Heart right ventricle (tissue), 16 donors: ENCODE measurements at regions not wholly inside any gene's neighbourhood (a gene's known extent, or its start where the extent isn't known, plus 50 kb on each side); places are given as distances from the start of the nearest gene placed in this dataset.

ENCODE experiments used
- ATAC-seq, 8 donors: fragments of 200-7000 bp; cut with Tn5 transposase; one replicate each; pipeline ENCODE4 v1.9.1; 2020; ENCODE audit warnings: mild to moderate bottlenecking in 8 of 8, moderate library complexity in 8 of 8, moderate number of reproducible peaks in 1 of 8
- DNase-seq, 2 donors: peaks; one replicate each; pipeline ENCODE4 v3.0.0-alpha.2; 2020
- H3K27ac ChIP-seq, 10 donors: fragments of 200-600 bp; sonication (generic) in 2 of 10; one replicate each; pipeline versions ENCODE4 v1.5.0 to v1.8.0; 2020 to 2022; ENCODE audit warnings: mild to moderate bottlenecking in 3 of 10
- H3K27me3 ChIP-seq, 7 donors: fragments of 200-600 bp; one replicate each; pipeline ENCODE4 v1.8.0; 2021 to 2022; ENCODE audit warnings: mild to moderate bottlenecking in 2 of 7
- H3K36me3 ChIP-seq, 9 donors: fragments of 200-600 bp; sonication (generic) in 1 of 9; one replicate each; pipeline versions ENCODE4 v1.5.0 to v1.8.0; 2020 to 2022; ENCODE audit warnings: mild to moderate bottlenecking in 2 of 9
- H3K4me1 ChIP-seq, 9 donors: fragments of 200-600 bp; sonication (generic) in 1 of 9; one replicate each; pipeline versions ENCODE4 v1.5.0 to v1.8.0; 2020 to 2022; ENCODE audit warnings: mild to moderate bottlenecking in 4 of 9
- H3K4me3 ChIP-seq, 10 donors: fragments of 200-600 bp; sonication (generic) in 2 of 10; one replicate each; pipeline versions ENCODE4 v1.5.0 to v1.8.0; 2020 to 2022; ENCODE audit warnings: mild to moderate bottlenecking in 7 of 10, moderate library complexity in 2 of 10
- H3K9me3 ChIP-seq, 11 donors: fragments of 200-600 bp in 10 of 11; sonication (generic) in 2 of 11; one replicate each; pipeline versions ENCODE4 v1.5.0 to v1.8.0; 2013 to 2022; ENCODE audit warnings: mild to moderate bottlenecking in 2 of 11, control low read depth in 1 of 11, moderate library complexity in 1 of 11
- CTCF ChIP-seq, 9 donors: fragments of 200-600 bp; sonication (generic) in 2 of 9; IDR thresholded peaks; one replicate each; pipeline versions ENCODE4 v1.5.0 to v1.8.0; 2021 to 2022; ENCODE audit warnings: antibody characterized with exemption in 9 of 9, mild to moderate bottlenecking in 5 of 9, moderate library complexity in 1 of 9
- WGBS, 2 donors: extraction: QIAGEN DNeasy Blood & Tissue Kit; methylation state at CpG; one replicate each; pipeline ENCODE4 v1.1.7; 2013; ENCODE audit warnings: inconsistent platforms in 1 of 2; 5-methylcytosine and 5-hydroxymethylcytosine counted together
- intact Hi-C, 10 donors: fragments of 100-400 bp; cut with DNase I; formaldehyde crosslinking; loops; one replicate each; pipeline versions ENCODE4 v1.11.1 to v1.14.2; 2022
- donor health status: Arrhythmogenic right ventricular cardiomyopathy.
- donor health status: ischemic (EF 13 %, LVEDD 7.1; RV severe dilation, severe dysfunction).
- donor health status: healthy with polysubstance abuse.
- donor health status: DM: no; HTN: yes; CAD: no.
- donor health status: DM: no; HTN: no; CAD: no.
- donor health status: ischemic (EF 25% LVEDD 6.9; RV normal size, moderate dysfunction).
- donor health status: ischemic (EF 25% LVEDD 5.7; RV mildly dilated, moderate dysfunction).
- donor health status: healthy.
- donor health status: DM: yes; HTN: yes; CAD: no.
- donor health status: Ischemic cardiomyopathy.
- donor health status: ischemic (EF 35%, LVEDD 5.7; RV mildly dilated, moderate dysfunction).
- donor health status: nonischemic (EF 11% LVEDD 7.7; RV severe dilation, severe dysfunction).
- donor health status: DM: yes; HTN: yes; CAD: no.
- donor health status: PGD.
- donor health status: ischemic (EF 29% LVEDD 5.4; RV normal size, mild dysfunction).
- donor health status: nonischemic (EF 23%, LVEDD 6.1; RV moderate dilation, normal function).

GRCh38 chr16:6964679-6965078 lies 368.0 kb upstream of the RBFOX1 start:
- ATAC-seq (no peak), DNase-seq (no peak)
- H3K4me1 ChIP-seq: no peaks in the 10 kb centered on the region
- no peak for TF ChIP-seq CTCF (IDR thresholded peaks at IDR 0.05)
- H3K9me3 ChIP-seq: no peaks in the 10 kb centered on the region
- WGBS, 2 donors: 60 to 67% methylated on average over 5 of the region's 5 CpGs
- peaks cover 0 to 7% (median 0%) of the 10 kb centered on the region in 7 donors for H3K27me3 ChIP-seq
- H3K36me3 ChIP-seq: no peaks in the 10 kb centered on the region
- intact Hi-C loops: no loop called here
- no peak overlapping the region for H3K4me3 ChIP-seq
- no peak overlapping the region for H3K27ac ChIP-seq

DNA sequence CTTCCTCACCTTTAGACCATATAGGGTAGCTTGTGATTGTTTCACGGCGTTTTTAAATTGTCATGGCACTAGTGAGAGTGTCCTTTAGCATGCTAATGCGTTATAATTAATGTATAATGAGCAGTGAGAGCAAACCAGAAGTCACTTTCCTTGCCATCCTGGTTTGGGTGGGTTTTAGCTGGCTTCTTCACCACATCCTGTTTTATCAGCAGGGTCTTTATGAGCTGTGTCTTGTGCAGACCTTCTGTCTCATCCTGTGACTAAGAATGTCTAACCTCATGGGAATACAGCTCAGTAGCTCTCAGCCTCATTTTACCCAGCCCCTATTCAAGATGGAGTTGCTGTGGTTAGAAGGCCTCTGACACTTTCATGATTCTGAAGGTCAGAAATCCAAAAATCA lies 370.9 kb upstream of the RBFOX1 start:
- no peak overlapping the region for H3K4me3 ChIP-seq
- no peak for ATAC-seq
- no peaks in the 10 kb centered on the region for H3K36me3 ChIP-seq
- DNase-seq: no peak
- no peaks in the 10 kb centered on the region for H3K9me3 ChIP-seq
- no peaks in the 10 kb centered on the region for H3K4me1 ChIP-seq
- TF ChIP-seq CTCF (IDR thresholded peaks at IDR 0.05): no peak
- intact Hi-C loops: no loop called here
- H3K27me3 ChIP-seq: no peaks in the 10 kb centered on the region
- WGBS, 2 donors: 49 to 70% methylated on average over 3 of the region's 3 CpGs
- no peak overlapping the region for H3K27ac ChIP-seq

DNA sequence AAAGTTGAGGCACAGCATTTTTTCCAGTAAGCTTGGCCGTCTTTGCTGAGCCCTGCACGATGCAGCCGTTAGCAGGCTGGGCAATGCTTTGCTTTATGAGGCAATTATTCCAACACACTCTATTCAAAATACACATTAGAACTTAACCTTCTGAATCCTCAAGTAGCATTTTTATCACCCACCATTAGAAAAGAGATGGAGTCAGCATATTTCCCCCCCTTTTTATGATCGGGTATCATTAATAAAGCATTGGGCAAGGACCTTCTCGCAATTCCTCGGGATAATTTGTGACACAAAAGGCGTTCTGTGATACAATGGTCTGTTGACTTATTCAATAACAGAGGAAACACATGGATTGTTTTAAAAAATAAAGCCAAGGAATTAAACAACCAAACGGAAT lies 374.5 kb upstream of the RBFOX1 start:
- ATAC-seq (no peak), DNase-seq (no peak)
- H3K36me3 ChIP-seq: no peaks in the 10 kb centered on the region
- H3K9me3 ChIP-seq: no peaks in the 10 kb centered on the region
- H3K27ac ChIP-seq: no peak overlapping the region
- 86 to 87% methylated on average over 8 of the region's 8 CpGs for WGBS, 2 donors
- no peaks in the 10 kb centered on the region for H3K27me3 ChIP-seq
- H3K4me1 ChIP-seq: no peaks in the 10 kb centered on the region
- intact Hi-C loops: no loop called here
- H3K4me3 ChIP-seq: no peak overlapping the region
- TF ChIP-seq CTCF (IDR thresholded peaks at IDR 0.05): no peak

DNA sequence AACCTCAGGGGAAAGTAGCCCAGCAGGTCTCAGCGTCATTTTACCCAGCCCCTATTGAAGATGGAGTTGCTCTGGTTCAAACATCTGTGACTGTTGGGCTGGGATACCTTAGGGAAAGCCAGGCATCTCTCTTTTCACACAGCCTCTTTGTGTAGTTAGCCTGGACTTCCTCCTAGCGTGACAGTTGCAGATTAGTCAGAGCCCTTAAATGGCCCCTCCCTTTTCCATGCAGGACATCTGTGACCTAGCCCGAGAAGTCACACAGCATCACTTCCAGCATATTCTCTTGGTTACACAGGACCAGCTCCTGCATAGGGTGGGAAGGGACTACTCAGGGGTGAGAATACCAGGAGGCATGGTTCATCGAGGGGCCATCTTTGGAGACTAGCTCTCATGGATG lies 375.0 kb upstream of the RBFOX1 start:
- Histone ChIP-seq H3K27ac (no peak overlapping the region), H3K4me1 (no peaks in the 10 kb centered on the region), H3K4me3 (no peak overlapping the region), H3K36me3 (no peaks in the 10 kb centered on the region), H3K9me3 (no peaks in the 10 kb centered on the region), H3K27me3 (no peaks in the 10 kb centered on the region)
- 30 to 34% methylated on average over 4 of the region's 4 CpGs for WGBS, 2 donors
- DNase-seq (no peak), ATAC-seq (no peak)
- intact Hi-C loops: no loop called here
- no peak for TF ChIP-seq CTCF (IDR thresholded peaks at IDR 0.05)

DNA sequence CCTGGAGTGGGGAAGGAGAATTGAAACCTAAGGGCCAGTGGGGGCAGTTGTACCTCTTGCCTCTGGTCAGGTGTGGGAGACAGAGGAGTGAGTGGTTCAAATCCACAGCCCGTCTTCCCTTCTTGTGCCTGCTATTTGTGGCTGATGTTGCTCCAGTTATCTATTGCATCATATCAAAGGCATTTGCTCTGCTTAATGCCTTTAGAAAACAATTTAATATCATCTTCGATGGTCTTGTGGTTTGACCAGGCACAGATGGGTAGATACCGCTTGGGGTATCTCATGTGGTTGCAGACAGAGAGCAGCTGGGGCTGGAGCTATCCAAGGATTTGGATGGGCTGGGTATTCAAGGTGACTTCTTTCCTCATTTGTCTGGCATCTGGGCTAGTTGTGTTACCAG lies 376.1 kb upstream of the RBFOX1 start:
- no peak overlapping the region for H3K27ac ChIP-seq
- intact Hi-C loops: no loop called here
- no peak overlapping the region for H3K4me3 ChIP-seq
- DNase-seq (no peak), ATAC-seq (no peak)
- H3K9me3 ChIP-seq: peaks cover 0 to 7% (median 0%) of the 10 kb centered on the region in 11 donors
- no peaks in the 10 kb centered on the region for H3K27me3 ChIP-seq
- no peak for TF ChIP-seq CTCF (IDR thresholded peaks at IDR 0.05)
- no peaks in the 10 kb centered on the region for H3K4me1 ChIP-seq
- H3K36me3 ChIP-seq: no peaks in the 10 kb centered on the region
- 75 to 79% methylated on average over 3 of the region's 3 CpGs for WGBS, 2 donors
